ENCODE measurements at regions not wholly inside any gene's neighbourhood (a gene's known extent, or its start where the extent isn't known, plus 50 kb on each side); places are given as distances from the start of the nearest gene placed in this dataset.

DNA sequence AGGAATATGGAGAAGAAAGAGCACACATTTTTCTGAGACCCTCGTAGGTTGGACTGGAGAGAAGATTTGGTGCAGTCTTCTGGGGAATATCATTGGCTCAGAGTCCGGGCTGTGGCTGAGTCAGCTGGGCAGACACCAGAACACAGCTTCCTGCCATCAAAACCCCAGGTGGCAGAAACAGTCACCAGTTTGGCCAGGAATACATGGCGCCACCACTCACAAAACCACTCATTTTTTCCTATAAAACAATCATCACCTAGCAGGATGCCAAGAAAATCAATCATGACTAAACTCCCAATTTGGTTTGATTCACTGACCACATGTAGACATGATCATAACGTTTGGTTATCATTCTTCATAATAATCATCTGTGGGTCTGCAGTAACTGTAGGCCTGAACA is 178.1 kb upstream of the PBX1 start:
- DNase-seq (no peak), ATAC-seq (no peak)
- Histone ChIP-seq H3K36me3 (no peaks in the 10 kb centered on the region), H3K9me3 (no peaks in the 10 kb centered on the region), H3K27ac (no peak overlapping the region), H3K4me3 (no peak overlapping the region), H3K27me3 (no peaks in the 10 kb centered on the region), H3K4me1 (no peaks in the 10 kb centered on the region)
- TF ChIP-seq, protein P1, sequence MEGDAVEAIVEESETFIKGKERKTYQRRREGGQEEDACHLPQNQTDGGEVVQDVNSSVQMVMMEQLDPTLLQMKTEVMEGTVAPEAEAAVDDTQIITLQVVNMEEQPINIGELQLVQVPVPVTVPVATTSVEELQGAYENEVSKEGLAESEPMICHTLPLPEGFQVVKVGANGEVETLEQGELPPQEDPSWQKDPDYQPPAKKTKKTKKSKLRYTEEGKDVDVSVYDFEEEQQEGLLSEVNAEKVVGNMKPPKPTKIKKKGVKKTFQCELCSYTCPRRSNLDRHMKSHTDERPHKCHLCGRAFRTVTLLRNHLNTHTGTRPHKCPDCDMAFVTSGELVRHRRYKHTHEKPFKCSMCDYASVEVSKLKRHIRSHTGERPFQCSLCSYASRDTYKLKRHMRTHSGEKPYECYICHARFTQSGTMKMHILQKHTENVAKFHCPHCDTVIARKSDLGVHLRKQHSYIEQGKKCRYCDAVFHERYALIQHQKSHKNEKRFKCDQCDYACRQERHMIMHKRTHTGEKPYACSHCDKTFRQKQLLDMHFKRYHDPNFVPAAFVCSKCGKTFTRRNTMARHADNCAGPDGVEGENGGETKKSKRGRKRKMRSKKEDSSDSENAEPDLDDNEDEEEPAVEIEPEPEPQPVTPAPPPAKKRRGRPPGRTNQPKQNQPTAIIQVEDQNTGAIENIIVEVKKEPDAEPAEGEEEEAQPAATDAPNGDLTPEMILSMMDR (IDR thresholded peaks at IDR 0.05), result no peak
- intact Hi-C loops (cut with DNase I), result no loop called here

DNA sequence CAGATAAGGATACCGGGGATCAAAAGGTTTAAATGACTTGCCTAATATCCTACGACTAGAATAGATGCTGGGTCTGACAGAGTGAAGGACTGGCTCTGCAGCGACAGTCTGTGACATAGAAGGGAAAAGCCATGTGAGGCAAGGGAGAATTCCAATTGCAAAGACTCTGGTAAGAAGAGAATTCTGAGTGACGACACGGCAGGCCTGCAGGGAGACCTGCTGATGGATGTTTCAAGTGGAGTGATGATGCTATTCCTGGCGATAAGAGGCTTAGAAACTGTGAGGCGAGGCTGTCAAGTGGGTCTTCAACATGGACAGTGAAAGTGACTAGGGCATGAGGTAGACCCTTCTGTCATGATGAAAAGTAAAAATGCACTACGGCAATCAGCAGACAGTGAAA is 176.6 kb upstream of the PBX1 start:
- H3K4me3 ChIP-seq, result no peak overlapping the region
- TF ChIP-seq, protein P1 (IDR thresholded peaks at IDR 0.05), result no peak
- H3K36me3 ChIP-seq, result no peaks in the 10 kb centered on the region
- no peak for DNase-seq
- H3K9me3 ChIP-seq, result peaks cover 0 to 4% of the 10 kb centered on the region in 2 donors
- no peak for ATAC-seq
- no peaks in the 10 kb centered on the region for H3K4me1 ChIP-seq
- H3K27me3 ChIP-seq, result no peaks in the 10 kb centered on the region
- intact Hi-C loops (cut with DNase I), result no loop called here
- no peak overlapping the region for H3K27ac ChIP-seq

DNA sequence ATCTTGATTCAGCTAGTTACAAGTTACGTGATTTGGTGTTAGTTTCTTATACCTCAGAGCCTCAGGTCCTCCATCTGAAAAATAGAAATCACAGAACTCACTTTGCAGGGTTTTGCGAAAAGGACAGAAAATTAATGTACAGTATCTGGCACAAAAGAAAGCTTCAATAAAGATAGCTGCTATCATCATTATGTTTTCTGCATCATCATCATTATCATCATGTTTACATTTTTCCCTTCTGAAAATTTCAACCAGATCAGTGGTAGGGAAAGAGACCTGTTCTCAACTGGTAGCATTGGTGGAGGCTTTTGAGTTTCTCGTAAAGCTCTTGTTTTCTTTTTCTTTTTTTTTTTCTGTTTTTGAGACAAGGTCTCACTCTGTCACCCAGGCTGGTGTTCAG is 174.7 kb upstream of the PBX1 start:
- peaks cover 0 to 4% of the 10 kb centered on the region in 2 donors for H3K9me3 ChIP-seq
- H3K4me3 ChIP-seq, result no peak overlapping the region
- intact Hi-C loops (cut with DNase I), result no loop called here
- no peaks in the 10 kb centered on the region for H3K4me1 ChIP-seq
- DNase-seq (no peak), ATAC-seq (no peak)
- H3K27me3 ChIP-seq, result no peaks in the 10 kb centered on the region
- TF ChIP-seq, protein P1 (IDR thresholded peaks at IDR 0.05), result no peak
- H3K36me3 ChIP-seq, result no peaks in the 10 kb centered on the region
- no peak overlapping the region for H3K27ac ChIP-seq

DNA sequence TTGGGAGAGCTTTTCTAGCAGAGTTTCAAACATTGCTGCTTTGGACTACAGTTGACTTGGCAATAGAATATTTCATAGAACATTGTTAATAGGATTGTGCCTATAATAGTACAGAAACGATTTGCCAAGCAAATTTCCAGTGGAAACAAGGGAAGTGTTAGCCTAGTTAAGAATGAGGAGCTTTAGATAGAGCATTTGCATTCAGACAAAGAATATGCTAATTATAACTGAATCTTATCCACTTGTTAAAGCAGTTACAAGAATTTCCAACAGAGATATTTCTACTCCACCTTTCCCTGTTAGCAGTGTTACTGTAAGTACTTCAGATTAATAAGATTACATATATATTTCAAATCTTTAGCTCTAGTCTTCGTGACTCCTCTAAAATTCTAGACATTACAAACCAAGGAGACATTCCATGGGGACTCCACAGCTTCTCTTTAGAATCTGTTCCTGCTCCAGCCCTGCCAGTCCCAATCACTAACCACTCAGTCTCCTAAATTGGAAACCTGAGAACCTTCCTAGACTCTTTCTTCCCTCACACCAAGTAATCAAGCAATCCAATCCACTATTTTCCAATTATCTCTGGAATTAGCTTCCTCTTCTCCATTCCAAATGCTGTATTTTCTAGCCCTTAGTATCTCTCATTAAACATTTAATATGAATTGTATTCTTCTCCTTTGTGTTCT is 141.8 kb upstream of the PBX1 start:
- Histone ChIP-seq H3K9me3 (no peaks in the 10 kb centered on the region), H3K27me3 (no peaks in the 10 kb centered on the region), H3K27ac (no peak overlapping the region), H3K4me3 (no peak overlapping the region), H3K36me3 (no peaks in the 10 kb centered on the region), H3K4me1 (no peaks in the 10 kb centered on the region)
- DNase-seq (no peak), ATAC-seq (no peak)
- intact Hi-C loops (cut with DNase I), result no loop called here
- TF ChIP-seq, protein P1 (IDR thresholded peaks at IDR 0.05), result no peak

DNA sequence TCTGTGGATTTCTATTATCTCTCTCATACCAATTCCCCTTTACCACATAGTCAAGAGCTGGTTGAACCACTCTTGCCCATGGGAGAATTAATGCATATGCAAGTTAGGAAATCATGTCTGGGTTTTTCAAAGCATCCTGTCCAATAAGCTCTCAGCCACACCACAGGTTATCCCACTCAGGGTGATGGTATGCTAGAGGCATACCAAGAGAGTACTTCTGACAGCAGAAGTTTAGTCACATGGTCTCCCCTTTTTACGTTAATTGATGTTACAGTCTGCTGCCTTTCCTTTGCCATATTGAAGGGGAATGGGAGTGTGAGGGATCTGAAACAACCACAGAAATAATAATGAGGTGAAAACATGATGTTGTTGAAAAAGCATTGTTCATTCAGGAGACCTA is 135.8 kb upstream of the PBX1 start:
- no peak overlapping the region for H3K27ac ChIP-seq
- no peaks in the 10 kb centered on the region for H3K4me1 ChIP-seq
- TF ChIP-seq, protein P1 (IDR thresholded peaks at IDR 0.05), result no peak
- H3K36me3 ChIP-seq, result no peaks in the 10 kb centered on the region
- H3K27me3 ChIP-seq, result no peaks in the 10 kb centered on the region
- H3K9me3 ChIP-seq, result peaks cover 0 to 4% of the 10 kb centered on the region in 2 donors
- no peak for ATAC-seq
- H3K4me3 ChIP-seq, result no peak overlapping the region
- no peak for DNase-seq
- intact Hi-C loops (cut with DNase I), result no loop called here

Measured in left lung (tissue), 4 donors.